Omental fat pad (tissue), 3 donors: ENCODE measurements at regions not wholly inside any gene's neighbourhood (a gene's known extent, or its start where the extent isn't known, plus 50 kb on each side); places are given as distances from the start of the nearest gene placed in this dataset.
A peak's percentile ranks its signal among the peaks of the same experiment; 100 is the strongest.

ENCODE experiments used
- ATAC-seq: fragments of 150-250 bp; one replicate; pipeline ENCODE4 v1.9.1; 2016; ENCODE audit warnings: mild to moderate bottlenecking, moderate library complexity; ENCODE audit not compliant: low FRiP score
- DNase-seq: peaks from one replicate; pipeline ENCODE4 v3.0.0-alpha.2; 2019; ENCODE audit warnings: low spot score
- TF ChIP-seq, protein P1 (sequence below), 3 donors: fragments of 450-650 bp; IDR thresholded peaks; one replicate each; pipeline ENCODE4 v1.5.1; 2016 to 2017; ENCODE audit warnings: antibody characterized with exemption in 3 of 3, mild to moderate bottlenecking in 3 of 3, moderate library complexity in 2 of 3

DNA sequence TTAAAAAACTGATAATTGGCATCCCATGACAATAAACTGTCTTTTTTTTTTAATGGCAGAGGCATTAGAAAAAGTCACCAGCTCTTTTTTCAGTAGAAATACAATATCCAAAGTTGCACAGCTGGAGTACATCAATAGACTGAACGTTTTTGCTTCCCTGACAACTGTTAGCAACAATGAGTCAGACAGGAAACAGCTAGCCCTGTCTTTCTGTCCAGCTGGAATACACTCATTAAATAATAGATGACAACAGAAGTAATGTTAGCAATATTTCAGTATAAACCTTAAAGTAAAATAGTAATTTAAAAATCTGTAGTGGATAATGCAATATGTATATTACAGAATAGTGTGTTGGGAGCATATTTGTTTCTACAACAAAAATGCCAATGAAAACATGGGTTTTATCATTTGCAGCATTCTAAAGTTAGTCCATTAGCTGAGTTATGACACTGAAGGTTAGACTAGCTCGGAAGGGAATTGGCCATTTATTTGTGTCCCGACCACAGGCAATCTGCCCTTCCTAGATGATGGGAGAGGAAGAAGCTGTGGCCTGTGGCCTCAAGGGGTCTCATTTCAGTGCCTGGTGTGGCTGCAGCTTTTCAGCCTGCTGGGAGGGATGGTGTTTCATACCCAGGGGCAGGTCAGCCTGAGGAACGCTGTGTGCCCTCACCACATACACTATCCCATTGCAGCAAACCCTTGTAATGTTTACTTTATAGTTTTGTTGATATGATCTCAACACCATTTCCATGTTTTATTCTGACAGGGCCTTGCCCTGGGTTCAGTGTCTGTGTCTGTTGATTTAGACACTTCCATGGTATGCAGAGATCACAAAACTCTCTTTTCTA is 173.3 kb downstream of the SLC16A9 start:
- TF ChIP-seq, protein P1, sequence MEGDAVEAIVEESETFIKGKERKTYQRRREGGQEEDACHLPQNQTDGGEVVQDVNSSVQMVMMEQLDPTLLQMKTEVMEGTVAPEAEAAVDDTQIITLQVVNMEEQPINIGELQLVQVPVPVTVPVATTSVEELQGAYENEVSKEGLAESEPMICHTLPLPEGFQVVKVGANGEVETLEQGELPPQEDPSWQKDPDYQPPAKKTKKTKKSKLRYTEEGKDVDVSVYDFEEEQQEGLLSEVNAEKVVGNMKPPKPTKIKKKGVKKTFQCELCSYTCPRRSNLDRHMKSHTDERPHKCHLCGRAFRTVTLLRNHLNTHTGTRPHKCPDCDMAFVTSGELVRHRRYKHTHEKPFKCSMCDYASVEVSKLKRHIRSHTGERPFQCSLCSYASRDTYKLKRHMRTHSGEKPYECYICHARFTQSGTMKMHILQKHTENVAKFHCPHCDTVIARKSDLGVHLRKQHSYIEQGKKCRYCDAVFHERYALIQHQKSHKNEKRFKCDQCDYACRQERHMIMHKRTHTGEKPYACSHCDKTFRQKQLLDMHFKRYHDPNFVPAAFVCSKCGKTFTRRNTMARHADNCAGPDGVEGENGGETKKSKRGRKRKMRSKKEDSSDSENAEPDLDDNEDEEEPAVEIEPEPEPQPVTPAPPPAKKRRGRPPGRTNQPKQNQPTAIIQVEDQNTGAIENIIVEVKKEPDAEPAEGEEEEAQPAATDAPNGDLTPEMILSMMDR (IDR thresholded peaks at IDR 0.05) = no peak
- ATAC-seq (peak; percentile 95), DNase-seq (no peak)

DNA sequence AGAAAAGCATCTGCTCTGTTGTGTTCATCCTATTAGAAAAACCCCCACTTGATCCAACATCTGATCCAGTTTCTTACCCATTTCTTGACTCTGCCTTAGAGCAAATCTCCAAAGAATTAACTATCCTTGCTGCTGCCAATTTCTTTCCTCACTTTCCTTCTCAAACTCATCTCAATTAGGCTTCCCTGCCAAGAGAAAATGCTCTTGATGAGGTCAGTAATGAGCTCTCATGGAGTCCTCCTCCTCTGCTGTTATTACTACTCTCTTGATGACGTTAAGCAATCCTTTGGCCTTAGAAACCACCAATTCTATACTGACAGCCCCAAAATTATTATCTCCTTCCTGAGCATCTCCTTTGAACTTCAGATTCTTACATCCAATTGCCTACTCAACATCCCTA is 162.0 kb upstream of the FAM13C start:
- TF ChIP-seq, protein P1 (IDR thresholded peaks at IDR 0.05) = no peak
- DNase-seq (no peak), ATAC-seq (peak; percentile 57)

DNA sequence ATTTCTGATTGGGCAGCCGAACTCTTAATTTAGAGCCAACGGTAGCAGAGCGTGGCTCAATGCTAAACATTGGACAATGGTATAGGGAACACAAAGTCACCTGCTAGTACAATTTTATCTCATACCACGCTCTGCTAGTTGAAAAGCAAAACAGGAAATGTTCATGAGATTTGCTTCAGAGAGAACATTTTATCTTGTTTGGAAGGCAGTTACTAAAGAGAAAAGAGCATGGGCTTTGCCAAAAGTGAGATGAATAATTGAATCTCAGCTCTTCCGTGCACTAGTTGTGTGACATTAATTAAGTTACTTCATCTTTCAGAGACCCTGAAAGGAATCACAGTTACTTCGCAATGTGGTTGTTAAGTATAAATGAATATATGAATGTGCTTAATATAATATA is 161.5 kb upstream of the FAM13C start:
- ATAC-seq = peak; percentile 28
- TF ChIP-seq, protein P1 (IDR thresholded peaks at IDR 0.05) = no peak
- no peak for DNase-seq

DNA sequence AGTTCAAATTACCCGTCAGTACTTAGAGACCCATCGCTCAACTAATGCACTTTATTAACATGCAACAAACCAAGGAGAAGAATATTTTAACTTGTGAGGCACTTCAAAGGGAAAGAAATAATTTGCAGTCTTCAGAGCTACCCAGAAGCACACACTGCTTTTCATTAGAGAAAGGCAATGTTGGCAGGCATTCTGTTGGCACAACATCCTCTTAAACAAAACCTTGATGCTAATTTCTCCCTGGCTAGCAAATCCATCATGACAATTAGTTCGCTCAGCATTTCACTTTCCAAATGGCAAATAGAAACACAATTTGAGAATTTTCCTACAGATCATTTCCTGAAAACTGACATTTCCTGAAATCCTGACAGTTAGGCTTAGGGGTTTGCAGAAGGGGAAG is 155.6 kb upstream of the FAM13C start:
- DNase-seq (no peak), ATAC-seq (no peak)
- TF ChIP-seq, protein P1 (IDR thresholded peaks at IDR 0.05) = no peak

DNA sequence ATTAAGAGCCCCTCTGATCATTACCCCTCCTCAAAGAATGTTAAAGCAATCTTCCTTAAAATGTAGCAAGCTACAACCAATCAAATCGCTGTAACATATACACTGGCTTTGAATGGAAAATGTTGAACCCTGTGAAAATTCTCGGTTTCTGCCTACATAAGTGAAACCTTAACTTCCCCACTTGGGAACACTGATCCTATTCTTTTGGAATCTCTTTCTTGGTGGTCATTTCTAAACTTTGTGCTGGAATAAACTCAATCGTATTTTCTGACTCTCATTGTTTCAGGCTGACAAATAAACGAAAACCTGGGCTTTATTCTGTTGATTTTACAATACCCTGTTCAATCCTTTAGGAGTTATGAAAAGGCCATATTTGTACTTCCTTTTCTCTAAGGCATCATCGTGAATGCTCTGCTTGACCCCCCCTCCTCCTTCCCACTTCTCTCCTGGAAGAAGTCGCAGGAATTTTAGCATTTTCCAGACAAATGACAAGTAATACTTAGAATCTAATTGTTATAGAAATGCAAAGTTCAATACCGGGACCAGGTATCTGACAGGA is 155.1 kb upstream of the FAM13C start:
- no peak for ATAC-seq

DNA sequence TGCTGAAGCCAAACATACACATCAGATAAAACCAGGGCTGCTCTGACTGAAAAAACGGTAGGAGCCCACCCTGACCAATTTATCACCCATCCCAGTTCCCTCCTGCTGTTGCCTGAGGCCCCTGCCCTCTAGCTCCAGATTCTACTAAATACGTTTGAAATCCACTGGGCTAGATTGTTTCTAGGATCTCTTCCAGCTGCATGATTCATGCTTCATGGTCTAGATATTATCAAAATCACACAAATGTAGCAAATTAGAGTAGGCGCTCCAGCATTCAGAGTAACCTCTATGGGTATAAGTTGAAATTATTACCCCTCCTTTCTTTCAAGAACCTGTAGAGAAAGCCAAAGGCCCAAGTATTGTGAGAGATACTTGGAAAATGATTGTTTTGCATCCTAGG is 151.2 kb upstream of the FAM13C start:
- DNase-seq = no peak
- ATAC-seq = no peak

More for the DNA sequence above, 155.1 kb upstream of the FAM13C start:
- DNase-seq = no peak
- TF ChIP-seq, protein P1 (IDR thresholded peaks at IDR 0.05) = no peak

More for the DNA sequence above, 151.2 kb upstream of the FAM13C start:
- TF ChIP-seq, protein P1 (IDR thresholded peaks at IDR 0.05) = no peak
